ENCODE measurements at regions not wholly inside any gene's neighbourhood (a gene's known extent, or its start where the extent isn't known, plus 50 kb on each side); places are given as distances from the start of the nearest gene placed in this dataset.

- no peak for DNase-seq
- TF ChIP-seq CTCF (IDR thresholded peaks at IDR 0.05) (no peak), EP300 (IDR thresholded peaks at IDR 0.05; ENCODE audit: low read depth) (no peak), POLR2AphosphoS5 (IDR thresholded peaks at IDR 0.05) (no peak), POLR2A (IDR thresholded peaks at IDR 0.05) (no peak)
These were observed 810.9 kb downstream of the NSUN3 start for GRCh38 chr3:94873751-94874150.

GRCh38 chr3:94875149-94875548 lies 812.3 kb downstream of the NSUN3 start:
- Histone ChIP-seq H3K9me3 (no peaks in the 10 kb centered on the region), H3K4me1 (no peaks in the 10 kb centered on the region), H3K27ac (no peak overlapping the region), H3K36me3 (no peaks in the 10 kb centered on the region), H3K4me3 (no peak overlapping the region), H3K27me3 (no peaks in the 10 kb centered on the region)
- WGBS, 2 donors (ENCODE audit: low coverage in 1 of 2): no CpG with 5 or more reads among the region's 1 CpG
- DNase-seq: no peak
- TF ChIP-seq POLR2AphosphoS5 (IDR thresholded peaks at IDR 0.05) (no peak), CTCF (IDR thresholded peaks at IDR 0.05) (no peak), EP300 (IDR thresholded peaks at IDR 0.05; ENCODE audit: low read depth) (no peak), POLR2A (IDR thresholded peaks at IDR 0.05) (no peak)
- in situ Hi-C loops (cut with MboI; ENCODE audit: low pct_ligation_motif_present in 1 of 4, low pct_unique_long_range_greater_than_20kb in 1 of 4, low sequenced_read_pairs in 3 of 4) (no loop called here), intact Hi-C loops (cut with DNase I; ENCODE audit: low total_unique reads) (no loop called here)

More at GRCh38 chr3:94873751-94874150, 810.9 kb downstream of the NSUN3 start:
- Histone ChIP-seq H3K9me3 (no peaks in the 10 kb centered on the region), H3K27me3 (no peaks in the 10 kb centered on the region), H3K4me1 (no peaks in the 10 kb centered on the region), H3K4me3 (no peak overlapping the region), H3K27ac (no peak overlapping the region), H3K36me3 (no peaks in the 10 kb centered on the region)
- intact Hi-C loops (cut with DNase I; ENCODE audit: low total_unique reads) (no loop called here), in situ Hi-C loops (cut with MboI; ENCODE audit: low pct_ligation_motif_present in 1 of 4, low pct_unique_long_range_greater_than_20kb in 1 of 4, low sequenced_read_pairs in 3 of 4) (no loop called here)
- 93% methylated on average over 10 of the region's 10 CpGs; no CpG with 5 or more reads in 1 of the 2 donors for WGBS, 2 donors (ENCODE audit: low coverage in 1 of 2)

GRCh38 chr3:94887065-94887464 lies 824.2 kb downstream of the NSUN3 start:
- in situ Hi-C loops (cut with MboI; ENCODE audit: low pct_ligation_motif_present in 1 of 4, low pct_unique_long_range_greater_than_20kb in 1 of 4, low sequenced_read_pairs in 3 of 4) (no loop called here), intact Hi-C loops (cut with DNase I; ENCODE audit: low total_unique reads) (no loop called here)
- Histone ChIP-seq H3K27me3 (no peaks in the 10 kb centered on the region), H3K27ac (no peak overlapping the region), H3K36me3 (no peaks in the 10 kb centered on the region), H3K4me1 (no peaks in the 10 kb centered on the region), H3K4me3 (no peak overlapping the region), H3K9me3 (no peaks in the 10 kb centered on the region)
- DNase-seq: no peak
- WGBS, 2 donors (ENCODE audit: low coverage in 1 of 2): 55 to 60% methylated on average over 3 of the region's 3 CpGs
- no peak for TF ChIP-seq EP300 (IDR thresholded peaks at IDR 0.05; ENCODE audit: low read depth)

- in situ Hi-C loops (cut with MboI; ENCODE audit: low pct_ligation_motif_present in 1 of 4, low pct_unique_long_range_greater_than_20kb in 1 of 4, low sequenced_read_pairs in 3 of 4) (no loop called here), intact Hi-C loops (cut with DNase I; ENCODE audit: low total_unique reads) (no loop called here)
- Histone ChIP-seq H3K9me3 (no peaks in the 10 kb centered on the region), H3K4me3 (no peak overlapping the region), H3K36me3 (no peaks in the 10 kb centered on the region), H3K27ac (no peak overlapping the region), H3K27me3 (no peaks in the 10 kb centered on the region), H3K4me1 (no peaks in the 10 kb centered on the region)
- TF ChIP-seq CTCF (IDR thresholded peaks at IDR 0.05): no peak
- no peak for TF ChIP-seq POLR2AphosphoS5 (IDR thresholded peaks at IDR 0.05)
- TF ChIP-seq EP300 (IDR thresholded peaks at IDR 0.05; ENCODE audit: low read depth): no peak
- TF ChIP-seq POLR2A (IDR thresholded peaks at IDR 0.05): no peak
- DNase-seq: no peak
These were observed 834.1 kb downstream of the NSUN3 start for GRCh38 chr3:94896994-94897393.

GRCh38 chr3:94904156-94904674 lies 841.4 kb downstream of the NSUN3 start:
- H3K4me3 ChIP-seq: no peak overlapping the region
- no peak overlapping the region for H3K27ac ChIP-seq
- no peaks in the 10 kb centered on the region for H3K4me1 ChIP-seq
- no peaks in the 10 kb centered on the region for H3K36me3 ChIP-seq
- TF ChIP-seq EP300 (IDR thresholded peaks at IDR 0.05; ENCODE audit: low read depth) (no peak), POLR2A (IDR thresholded peaks at IDR 0.05) (no peak), POLR2AphosphoS5 (IDR thresholded peaks at IDR 0.05) (no peak), CTCF (IDR thresholded peaks at IDR 0.05) (no peak)
- intact Hi-C loops (cut with DNase I; ENCODE audit: low total_unique reads): no loop called here
- no peak for DNase-seq
- in situ Hi-C loops (cut with MboI; ENCODE audit: low pct_ligation_motif_present in 1 of 4, low pct_unique_long_range_greater_than_20kb in 1 of 4, low sequenced_read_pairs in 3 of 4): no loop called here
- H3K9me3 ChIP-seq: no peaks in the 10 kb centered on the region
- H3K27me3 ChIP-seq: no peaks in the 10 kb centered on the region
- WGBS, 2 donors (ENCODE audit: low coverage in 1 of 2): 82 to 88% methylated on average over 2 of the region's 2 CpGs

Measured in transverse colon (tissue), 4 donors.